ENCODE measurements at regions not wholly inside any gene's neighbourhood (a gene's known extent, or its start where the extent isn't known, plus 50 kb on each side); places are given as distances from the start of the nearest gene placed in this dataset.
"Not testable (repeated sequence)": the region's sequence is repeated elsewhere in the genome, so short reads cannot be mapped to it uniquely, and the experiment has no call there.

DNA sequence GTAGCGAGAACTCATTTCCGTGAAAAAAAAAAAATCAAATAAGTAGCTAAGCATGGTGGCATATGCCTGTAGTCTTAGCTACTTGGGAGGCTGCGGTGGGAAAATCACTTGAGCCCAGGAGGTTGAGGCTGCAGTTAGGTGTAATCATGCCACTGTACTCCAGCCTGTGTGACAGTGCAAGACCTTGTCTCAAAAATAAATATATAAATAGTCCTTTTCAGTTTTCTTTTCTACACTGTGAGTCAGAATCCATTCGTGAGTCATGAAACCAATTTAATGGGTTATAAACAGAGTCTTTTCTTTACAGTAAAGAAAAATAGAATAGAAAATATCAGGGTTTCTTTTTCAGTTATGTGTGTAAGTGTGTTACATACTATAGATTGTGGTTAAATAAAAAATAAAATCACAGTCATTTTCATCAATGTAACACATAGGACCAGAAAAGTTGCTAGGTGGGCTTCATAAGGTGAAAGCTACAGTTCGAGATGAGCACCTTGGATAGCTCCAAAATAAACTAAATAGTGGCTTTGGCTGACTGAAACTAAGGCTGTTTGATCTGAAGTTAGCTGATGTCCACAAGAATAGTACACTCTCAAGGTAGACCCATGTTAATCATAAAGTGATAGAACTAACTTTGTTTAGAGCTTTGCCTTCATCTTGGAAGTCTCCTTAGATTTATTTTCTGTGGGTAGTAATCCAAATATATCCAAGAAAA, 781.1 kb downstream of the GATA3 start:
- no peak for DNase-seq

DNA sequence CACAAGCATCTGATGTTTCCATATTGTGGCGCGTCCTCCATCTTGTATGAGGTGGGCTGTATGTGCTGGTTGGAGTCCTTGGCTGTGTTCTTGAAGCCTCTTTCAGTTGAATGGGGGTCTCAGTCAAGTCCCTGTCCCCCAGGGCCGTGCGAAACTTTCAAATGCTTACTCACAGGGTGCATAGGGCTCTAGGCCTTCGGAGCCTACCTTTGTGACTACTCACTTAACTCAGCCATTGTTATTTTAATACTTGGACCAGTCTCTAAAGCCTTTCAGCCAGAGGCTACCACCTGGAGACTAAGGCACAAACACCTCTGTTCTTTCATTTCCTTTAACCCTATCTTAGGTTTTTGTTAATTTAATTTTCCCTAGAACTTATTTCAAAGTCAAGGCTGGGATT, 785.9 kb downstream of the GATA3 start:
- DNase-seq, result no peak

DNA sequence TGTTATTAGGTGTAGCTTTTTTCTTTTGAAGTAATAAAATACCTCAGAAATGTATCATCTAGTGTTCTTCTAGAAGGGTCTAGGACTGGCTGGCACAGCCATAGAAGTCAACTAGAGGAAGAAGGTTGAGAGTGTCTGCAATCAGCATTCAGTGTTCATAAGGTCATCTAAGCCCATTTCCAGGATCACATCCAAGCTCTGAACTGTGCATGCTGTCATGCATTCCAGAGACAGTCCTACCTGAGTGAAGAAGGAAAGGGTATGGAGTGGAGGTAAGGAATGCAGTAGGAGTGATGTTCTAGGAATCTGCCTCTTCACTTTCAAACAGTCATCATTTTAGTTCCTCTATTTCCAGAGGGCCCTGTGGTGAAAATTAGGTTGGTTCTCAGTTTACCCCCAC, 789.7 kb downstream of the GATA3 start:
- DNase-seq, result no peak

DNA sequence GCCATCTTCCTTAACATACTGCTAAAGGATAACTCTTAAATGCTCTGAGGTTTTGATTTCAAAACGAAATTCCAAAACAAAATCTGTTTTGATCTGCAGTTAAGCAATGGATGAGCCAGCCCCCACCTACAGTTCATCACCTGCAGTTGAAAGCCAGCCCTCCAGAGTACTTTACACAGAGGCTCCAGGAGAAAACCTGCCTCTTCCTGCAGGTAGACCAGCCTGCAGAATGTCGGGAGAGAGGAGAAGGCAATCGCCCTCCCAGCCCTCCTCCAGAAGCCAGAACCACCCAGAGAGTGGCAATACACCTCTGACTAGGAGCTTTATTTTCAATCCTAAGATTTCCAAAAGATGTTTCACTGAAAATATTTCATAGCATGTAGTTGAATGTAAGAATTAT, 798.1 kb downstream of the GATA3 start:
- DNase-seq, result no peak

DNA sequence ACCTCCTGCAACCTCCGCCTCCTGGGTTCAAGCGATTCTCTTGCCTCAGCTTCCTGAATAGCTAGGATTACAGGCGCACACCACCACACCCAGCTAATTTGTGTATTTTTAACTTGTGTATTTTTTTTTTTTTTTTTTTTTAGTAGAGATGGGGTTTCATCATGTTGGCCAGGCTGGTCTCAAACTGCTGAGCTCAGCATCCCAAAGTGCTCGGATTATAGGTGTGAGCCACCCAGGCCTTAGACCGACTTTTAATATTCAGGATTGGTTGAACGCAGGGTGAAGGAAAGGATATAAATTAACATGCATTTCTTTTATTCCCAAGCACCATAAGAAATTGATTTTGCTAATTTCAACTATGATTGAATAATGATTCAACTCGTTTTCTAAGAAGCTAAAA, 798.6 kb downstream of the GATA3 start:
- no peak for DNase-seq

DNA sequence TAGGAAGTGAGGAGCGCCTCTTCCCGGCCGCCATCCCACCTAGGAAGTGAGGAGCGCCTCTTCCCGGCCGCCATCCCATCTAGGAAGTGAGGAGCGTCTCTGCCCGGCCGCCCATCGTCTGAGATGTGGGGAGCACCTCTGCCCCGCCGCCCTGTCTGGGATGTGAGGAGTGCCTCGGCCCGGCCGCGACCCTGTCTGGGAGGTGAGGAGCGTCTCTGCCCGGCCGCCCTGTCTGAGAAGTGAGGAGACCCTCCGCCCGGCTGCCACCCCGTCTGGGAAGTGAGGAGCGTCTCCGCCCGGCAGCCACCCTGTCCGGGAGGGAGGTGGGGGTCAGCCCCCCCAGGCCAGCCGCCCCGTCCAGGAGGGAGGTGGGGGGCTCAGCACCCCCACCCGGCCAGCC, 814.4 kb downstream of the GATA3 start:
- not testable (repeated sequence) for DNase-seq

DNA sequence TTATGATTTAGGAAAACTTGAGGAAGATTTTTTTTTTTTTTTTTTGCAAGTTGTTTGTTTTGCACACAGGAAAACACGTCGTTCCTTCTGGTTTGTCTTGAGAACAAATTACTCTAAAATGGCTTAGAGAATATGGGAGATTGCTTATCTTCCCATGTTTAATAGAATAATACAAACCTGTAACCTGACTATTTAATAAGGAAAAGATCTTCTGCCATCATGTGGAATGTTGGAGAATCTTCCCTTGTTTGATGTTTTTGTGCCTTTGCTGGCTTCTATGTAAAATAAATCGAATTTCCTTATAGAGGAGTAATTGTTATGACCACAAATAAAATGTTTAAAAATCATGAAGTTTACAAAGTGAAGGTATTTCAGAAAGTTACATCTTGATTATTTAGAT, 818.8 kb downstream of the GATA3 start:
- no peak for DNase-seq

DNA sequence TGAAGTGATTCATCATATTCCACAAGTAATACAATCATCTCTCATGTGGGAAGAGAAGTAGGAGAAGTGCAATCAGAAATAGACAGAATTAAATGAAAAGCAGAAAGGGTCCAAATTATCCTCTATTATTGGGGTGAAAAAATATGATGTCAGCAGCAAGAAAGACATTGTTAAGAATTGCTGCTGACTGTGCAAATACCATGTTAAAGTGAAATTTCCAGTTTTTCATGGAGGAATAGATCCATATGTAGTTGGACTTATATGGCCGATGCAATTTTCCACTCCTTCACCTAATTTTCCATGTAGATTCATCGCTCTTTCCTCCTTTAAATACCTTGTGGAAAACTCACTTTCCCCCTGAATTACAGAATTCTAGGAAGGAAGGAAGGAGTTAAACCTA, 819.8 kb downstream of the GATA3 start:
- DNase-seq, result no peak

DNA sequence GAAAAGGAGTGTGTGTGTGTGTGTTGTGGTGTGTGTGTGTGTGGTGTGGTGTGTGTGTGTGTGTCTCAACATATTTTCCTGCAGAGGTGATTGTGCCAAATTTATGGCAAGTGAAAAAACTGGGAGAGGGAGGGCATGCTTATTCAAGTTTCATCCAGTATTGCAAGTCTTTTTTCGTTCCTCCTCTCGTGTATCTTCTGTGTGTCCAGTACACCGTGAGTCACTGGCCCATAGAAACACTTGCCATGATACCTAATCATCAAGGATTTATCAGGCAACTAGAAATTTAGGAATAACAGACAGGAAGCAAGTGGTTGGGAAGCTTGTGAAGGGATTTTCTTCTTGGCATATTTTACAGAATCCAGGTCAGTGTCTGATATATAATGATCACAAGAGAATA, 820.5 kb downstream of the GATA3 start:
- DNase-seq, result no peak

DNA sequence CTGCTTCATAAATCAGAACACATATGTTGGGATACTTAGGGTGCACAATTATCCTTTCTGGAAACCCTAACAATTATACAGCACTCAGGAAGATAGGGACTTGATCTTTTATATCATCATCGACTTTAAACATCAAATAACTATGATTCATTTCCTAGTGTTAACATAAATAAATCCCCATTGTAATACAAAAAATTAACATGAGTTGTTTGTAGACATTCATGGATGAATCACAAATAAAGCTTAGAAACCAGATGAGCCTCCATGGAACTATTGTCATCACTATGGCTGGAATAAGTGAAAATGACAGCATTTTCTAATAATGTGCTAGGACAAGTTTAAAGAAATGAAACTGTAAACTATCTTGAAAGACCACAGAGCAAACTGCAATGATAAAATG, 821.7 kb downstream of the GATA3 start:
- DNase-seq, result no peak

DNA sequence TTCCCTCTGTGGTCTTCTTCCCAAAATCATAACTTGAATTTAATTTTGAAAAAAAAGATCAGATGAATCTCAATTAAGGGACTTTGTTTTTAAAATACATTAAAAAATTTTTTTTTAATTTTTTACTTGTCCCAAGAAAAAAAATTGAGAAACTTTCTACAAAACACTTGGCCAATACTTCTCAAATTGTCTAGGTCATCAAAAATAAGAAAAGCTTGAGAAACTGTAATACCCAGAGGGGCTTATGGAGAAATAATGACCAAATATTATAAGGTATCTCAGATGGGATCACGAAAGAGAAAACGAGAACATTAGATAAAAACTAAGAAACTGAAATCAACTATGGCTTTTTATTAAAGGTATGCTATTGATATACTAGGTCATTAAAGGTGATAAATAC, 835.0 kb downstream of the GATA3 start:
- no peak for DNase-seq

DNA sequence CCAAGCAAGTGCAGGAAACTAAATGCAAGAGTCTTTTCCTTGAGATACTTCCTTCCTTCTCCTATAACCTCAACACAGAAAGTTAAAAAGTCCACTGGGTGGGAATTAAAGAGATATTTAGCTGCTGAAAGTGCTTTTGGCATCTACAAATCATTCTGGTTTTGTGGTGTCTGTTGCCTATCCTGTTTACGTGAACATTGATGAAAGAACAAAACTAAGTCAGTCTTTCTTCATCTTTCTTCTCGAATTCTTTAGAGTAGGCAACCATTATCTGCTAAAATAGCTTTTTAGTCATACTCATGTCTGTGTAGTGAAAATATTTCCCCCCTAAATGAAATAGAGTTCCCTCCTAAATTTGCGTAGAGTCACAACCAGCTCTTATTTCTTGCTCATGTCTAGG, 838.6 kb downstream of the GATA3 start:
- no peak for DNase-seq

DNA sequence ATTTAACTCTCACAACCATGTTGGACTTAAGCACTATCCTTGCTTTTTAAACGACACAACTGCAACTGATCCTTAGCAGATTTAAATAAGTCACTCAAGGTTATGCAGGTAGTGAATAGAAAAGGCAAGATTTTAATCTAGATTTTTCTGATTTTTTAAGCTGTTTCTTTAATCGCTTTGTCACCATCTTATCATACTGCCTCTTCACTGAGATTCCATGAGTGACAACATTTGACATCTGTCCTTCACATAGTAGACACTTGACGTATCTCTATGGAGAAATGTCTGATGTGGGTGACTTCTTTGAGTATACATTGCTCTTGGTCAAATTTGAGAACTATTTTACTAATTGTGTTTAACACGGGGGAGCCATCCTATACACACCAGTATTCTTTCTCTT, 839.7 kb downstream of the GATA3 start:
- DNase-seq, result no peak

DNA sequence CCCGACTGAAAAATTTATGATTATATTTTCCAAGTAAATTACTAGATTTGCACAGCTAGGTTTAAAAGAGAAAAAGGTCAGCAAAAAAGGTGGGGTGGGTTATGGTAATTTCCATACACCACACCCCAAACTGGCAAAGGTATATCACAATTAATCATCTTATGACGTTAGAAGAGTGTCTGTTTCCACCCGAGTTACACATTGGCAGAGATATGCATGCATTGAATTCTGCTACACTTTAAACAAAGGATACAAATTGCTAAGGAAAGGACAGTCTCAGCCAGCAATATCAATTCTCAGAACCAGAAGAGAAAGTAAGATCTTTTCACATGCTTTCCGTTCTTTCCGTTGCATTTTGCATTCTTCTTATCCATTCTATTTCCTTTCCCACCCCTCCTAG, 843.3 kb downstream of the GATA3 start:
- no peak for DNase-seq

DNA sequence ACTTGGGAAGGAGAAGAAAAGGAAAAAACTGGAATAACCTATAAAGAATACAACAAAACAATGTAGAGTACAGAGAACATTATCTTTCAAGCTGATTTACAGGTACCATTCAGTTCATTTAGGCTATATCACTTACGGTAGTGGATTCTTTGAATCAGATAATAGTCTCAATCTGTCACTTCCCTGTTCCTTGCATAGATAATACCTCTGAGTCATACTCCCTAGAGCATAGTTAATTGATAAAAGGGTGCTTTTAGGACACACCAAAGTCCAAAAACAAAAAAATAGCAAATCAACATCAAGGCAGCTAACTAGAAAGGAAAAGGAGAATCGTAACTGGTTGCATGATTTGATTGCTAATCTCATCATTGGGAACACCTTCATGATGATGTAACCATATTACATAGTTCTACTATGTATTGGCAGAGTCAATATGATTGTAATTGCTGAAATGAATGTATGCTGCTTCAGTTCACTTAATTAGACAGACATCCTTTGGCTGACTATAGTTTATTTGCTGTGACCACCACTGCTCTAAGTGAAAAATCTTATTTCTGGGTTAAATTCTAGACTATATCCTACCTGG, 844.4 kb downstream of the GATA3 start:
- DNase-seq, result no peak

DNA sequence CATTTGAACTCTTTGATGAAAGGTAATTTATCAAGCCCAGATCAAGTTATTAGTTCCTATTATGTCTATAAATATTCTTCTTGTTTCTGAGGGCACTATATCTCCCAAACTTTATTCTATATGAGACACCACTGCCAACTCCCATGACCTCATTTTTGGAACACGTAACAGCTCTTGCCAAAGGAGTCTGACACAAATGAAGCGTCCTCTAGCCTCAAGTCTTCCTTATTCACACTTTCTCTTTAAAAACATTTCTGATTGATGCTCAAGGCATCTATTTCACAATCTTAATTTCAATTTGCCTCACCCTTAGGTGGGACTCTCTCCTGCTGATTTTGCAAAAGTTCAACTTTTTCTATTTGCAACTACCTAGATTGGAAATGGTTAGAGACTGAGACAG, 848.4 kb downstream of the GATA3 start:
- no peak for DNase-seq

DNA sequence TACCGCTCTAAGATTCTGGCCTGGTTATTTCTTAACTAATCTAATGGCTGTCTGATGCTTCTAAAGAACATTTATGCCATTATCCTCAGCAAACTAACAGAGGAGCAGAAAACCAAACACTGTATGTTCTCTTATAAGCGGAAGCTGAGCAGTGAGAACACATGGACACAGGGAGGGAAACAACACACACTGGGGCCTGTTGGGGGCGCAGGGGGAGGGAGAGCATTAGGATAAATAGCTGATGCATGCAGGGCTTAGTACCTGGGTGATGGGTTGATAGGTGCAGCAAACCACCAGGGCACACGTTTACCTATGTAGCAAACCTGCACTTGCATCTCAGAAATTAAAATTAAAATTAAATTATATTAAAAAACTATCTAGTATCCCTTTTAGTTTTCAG, 853.5 kb downstream of the GATA3 start:
- DNase-seq, result no peak

DNA sequence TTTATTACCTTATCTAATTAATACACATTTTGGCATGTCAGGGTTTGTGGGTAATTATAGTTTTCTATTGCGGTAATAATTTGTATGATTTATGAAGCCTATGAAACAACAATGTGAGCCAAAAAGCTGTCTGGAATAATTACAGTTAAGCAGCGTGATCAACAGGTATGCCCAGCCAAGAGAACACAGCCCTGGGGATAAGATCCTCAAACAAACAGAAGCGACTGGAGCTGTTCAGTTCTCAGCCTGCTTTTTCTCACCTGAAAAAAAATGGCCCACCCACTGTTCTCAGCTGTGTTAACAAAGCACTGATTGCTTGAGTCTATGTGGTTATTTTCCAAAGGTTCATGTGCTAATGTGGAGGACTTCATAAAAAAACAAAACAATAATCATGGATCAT, 855.8 kb downstream of the GATA3 start:
- DNase-seq, result no peak

DNA sequence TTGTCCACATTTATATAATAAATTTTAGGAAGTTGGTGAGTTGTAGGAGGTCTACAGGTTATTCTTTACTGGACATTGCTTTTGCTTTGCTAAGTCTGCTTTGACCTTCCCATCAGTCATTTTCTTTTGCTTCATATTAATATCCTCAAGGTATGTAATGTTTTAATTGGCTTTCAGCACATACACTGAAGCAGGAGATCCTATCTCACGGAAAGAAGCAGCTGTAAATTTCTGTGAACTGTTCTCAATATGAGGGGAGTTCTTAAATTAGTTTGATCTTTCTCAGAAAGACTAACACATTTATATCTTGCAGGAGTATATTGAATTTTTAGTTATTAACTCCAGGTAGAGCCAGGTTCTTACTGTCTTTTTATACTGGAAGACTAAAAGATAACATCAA, 856.5 kb downstream of the GATA3 start:
- DNase-seq, result no peak

DNA sequence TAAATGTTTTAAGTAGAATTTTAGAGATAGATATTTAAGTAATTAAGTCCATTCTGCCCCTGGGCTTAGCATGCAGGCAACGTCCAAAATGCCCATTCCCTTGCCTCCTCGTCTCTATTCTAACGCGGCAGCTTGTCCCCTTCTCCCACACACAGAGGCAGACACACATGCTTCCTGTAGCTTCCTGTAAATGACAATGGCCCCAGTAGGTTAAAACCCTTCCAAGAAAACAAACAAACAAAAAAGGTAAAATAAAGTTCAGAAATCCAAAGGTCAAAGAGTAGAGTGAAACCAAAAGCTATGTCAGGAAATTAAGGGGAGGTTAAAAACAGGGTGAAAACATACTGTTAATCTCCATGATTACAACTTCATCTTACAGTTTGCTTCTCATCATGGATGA, 857.6 kb downstream of the GATA3 start:
- no peak for DNase-seq

DNA sequence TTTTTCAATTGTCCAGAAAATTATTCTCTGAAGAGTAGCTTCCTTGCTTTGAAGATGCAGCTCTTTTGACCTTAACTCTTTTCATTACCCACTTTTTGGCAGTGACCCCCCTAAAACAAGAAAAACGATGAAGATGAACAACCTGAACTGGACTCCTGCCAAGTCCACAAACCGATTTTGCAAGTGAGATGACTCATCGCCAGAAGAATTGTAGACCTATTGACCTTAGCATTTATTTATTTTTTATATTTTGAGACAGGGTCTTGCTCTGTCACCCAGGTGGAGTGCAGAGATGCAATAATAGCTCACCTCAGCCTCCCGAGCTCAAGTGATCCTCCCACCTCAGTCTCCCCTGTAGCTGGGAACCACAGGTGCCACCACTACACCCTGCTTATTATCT, 859.2 kb downstream of the GATA3 start:
- no peak for DNase-seq

DNA sequence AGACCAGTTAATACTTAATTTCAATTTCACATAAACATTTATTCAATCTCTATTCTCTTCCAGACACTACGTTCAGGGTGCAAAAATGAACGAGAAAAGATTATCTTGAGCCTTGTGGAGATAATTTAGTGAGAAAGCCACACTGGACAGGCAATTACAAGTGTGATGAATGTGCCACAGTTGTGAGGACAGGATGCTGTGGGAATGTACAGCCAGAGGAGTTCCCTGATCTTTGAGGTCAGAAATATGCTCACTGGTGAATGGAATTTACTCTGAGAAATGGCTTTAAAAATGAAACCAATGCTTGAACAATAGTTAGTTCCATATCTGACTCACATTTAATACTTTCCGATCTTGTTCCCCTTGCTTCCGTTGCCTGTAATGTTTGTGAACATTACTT, 864.8 kb downstream of the GATA3 start:
- no peak for DNase-seq

DNA sequence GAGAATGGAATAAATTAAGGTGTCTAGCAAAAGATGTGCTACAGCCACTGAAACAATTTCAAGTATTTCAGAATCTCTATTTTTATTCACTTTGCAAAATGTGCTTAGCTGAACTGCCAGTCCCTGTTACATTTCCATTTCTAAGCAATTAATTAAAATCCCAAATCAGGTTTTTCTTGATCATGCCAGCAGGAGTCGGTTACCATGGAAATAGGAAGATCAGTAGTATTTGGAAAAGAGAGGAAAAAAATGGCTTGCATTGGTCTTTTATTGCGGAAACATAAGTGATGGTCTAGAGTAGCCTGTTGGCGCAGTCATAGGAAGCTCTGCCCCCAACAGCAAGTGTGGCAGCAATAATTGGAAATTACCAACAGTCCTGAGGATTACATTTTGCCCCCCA, 867.1 kb downstream of the GATA3 start:
- no peak for DNase-seq

DNA sequence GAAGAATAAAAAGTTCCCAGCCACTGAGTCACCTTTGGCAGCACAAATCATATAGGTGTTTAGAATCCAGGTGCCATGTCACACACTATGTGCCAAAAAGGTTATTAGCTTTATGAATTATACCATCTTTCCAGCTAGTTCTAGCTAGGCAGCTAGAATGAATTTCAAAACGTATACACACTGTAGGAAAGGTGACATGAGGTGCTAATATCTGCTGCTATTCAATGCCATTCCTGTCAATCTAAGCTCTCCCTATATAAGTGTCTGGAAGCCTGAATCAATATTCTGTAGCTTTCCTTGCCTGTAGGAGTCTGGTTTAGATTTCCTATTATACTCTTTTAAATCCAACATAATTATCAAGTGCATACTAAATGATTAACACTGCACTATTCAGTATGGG, 868.6 kb downstream of the GATA3 start:
- no peak for DNase-seq

DNA sequence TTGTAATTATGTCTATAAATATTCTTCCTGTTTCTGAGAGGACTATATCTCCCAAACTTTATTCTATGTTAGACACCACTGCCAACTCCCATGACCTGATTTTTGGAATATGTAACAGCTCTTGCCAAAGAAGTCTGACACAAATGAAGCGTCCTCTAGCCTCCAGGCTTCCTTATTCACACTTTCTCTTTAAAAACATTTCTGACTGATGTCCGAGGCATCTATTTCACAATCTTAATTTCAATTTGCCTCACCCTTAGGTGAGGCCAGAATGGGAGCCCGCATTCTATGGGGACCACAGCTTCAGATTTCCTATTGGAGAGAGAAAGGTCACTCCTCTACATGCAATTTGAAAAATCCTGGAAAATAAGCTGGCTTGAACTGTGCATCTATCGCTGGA, 873.2 kb downstream of the GATA3 start:
- DNase-seq, result no peak
